ENCODE measurements at regions not wholly inside any gene's neighbourhood (a gene's known extent, or its start where the extent isn't known, plus 50 kb on each side); places are given as distances from the start of the nearest gene placed in this dataset.
"Not testable (repeated sequence)": the region's sequence is repeated elsewhere in the genome, so short reads cannot be mapped to it uniquely, and the experiment has no call there.

DNA sequence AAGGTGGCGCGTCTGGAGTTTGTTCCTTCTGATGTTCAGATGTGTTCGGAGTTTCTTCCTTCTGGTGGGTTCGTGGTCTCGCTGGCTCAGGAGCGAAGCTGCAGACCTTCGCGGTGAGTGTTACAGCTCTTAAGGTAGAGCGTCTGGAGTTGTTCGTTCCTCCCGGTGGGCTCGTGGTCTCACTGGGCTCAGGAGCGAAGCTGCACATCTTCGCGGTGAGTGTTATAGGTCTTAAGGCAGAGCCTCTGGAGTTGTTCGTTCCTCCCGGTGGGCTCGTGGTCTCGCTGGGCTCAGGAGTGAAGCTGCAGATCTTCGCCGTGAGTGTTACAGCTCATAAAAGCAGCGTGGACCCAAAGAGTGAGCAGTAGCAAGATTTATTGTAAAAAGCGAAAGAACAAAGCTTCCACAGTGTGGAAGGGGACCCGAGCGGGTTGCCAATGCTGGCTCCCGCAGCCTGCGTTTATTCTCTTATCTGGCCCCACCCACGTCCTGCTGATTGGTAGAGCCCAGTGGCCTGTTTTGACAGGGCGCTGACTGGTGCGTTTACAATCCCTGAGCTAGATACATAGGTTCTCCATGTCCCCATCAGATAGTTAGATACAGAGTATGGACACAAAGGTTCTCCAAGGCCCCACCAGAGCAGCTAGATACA, 322.5 kb upstream of the KCND2 start:
- DNase-seq (ENCODE audit: low spot score) = not testable (repeated sequence)

DNA sequence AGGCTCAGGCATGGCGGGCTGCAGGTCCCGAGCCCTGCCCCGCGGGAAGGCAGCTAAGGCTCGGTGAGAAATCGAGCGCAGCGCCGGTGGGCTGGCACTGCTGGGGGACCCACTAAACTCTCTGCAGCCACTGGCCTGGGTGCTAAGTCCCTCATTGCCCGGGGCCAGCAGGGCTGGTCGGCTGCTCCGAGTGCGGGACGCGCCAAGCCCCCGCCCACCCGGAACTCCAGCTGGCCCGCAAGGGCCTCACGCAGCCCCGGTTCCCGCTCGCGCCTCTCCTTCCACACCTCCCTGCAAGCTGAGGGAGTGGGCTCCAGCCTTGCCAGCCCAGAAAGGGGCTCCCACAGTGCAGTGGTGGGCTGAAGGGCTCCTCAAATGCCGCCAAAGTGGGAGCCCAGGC, 321.4 kb upstream of the KCND2 start:
- DNase-seq (ENCODE audit: low spot score) = not testable (repeated sequence)

DNA sequence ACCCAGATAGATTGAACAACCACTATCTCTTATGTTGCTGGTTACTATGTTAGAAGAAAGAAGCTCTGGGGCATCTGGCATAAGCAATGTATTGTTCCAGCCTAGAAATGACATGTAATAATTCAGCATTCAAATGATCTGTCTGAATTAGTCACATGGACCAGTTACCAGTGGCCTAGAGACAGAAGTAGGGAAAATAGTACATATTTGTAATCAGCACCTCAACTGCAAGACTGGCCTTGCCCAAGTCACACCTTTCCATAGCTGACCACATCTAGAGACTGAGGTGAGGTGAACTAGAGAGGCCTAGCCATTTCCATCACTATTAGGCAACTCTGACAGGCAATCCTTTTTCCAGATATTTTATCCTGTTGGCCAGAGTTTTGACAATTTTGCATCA, 315.6 kb upstream of the KCND2 start:
- DNase-seq (ENCODE audit: low spot score) = no peak

DNA sequence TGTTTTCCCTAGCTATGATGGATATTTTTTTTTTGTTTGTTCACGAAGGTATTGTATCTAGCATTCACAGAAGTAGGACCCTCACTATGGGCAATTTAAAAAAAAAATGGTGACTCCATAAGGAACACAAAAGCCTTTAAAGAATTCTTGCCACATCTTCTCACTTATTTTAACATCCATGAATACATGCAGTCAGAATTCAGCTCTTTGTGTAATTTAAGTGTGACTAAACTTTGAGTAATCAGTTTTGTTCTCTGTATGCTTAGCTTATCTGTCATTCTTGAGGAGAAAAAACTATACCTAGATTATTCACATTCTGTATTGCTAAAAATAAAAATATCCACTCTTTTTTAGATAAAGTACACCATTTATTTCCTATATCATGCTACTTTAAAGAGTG, 313.2 kb upstream of the KCND2 start:
- no peak for DNase-seq (ENCODE audit: low spot score)

DNA sequence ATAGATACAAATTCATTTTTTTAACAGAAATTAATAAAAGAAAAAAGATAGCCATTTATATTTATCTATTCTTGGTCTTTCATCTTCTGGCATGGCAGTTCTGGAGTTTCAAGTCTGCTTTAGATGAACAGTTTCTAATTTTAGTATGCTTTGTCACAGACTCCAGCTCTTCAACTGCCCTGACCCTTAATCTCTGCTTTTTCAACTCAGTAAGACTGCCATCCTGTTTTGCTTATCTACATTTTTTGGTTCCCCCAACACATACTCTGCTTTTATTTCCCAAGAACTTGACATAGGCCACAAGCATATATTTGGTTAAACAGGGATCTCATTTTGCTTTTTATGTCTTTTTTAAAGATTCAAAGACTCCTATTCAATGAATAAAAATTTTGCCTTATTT, 309.3 kb upstream of the KCND2 start:
- DNase-seq (ENCODE audit: low spot score) = no peak

DNA sequence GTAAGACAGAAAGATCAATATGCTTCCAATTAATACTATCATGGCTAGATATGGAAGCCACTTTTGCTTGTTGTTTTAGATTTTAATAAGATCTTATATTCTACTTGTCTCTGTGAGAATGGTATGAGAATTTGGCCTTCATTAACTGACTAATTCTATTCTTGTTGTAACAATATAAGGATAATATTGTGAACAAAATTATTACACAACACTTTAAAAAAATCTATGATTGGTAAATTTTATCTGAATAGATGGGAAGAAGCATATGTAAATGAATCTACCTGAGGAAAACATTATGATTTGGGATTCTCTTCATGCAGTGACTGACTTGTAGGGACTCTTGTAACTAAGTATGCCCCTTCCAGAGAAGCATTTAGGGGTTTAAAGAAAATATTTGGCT, 308.9 kb upstream of the KCND2 start:
- no peak for DNase-seq (ENCODE audit: low spot score)

DNA sequence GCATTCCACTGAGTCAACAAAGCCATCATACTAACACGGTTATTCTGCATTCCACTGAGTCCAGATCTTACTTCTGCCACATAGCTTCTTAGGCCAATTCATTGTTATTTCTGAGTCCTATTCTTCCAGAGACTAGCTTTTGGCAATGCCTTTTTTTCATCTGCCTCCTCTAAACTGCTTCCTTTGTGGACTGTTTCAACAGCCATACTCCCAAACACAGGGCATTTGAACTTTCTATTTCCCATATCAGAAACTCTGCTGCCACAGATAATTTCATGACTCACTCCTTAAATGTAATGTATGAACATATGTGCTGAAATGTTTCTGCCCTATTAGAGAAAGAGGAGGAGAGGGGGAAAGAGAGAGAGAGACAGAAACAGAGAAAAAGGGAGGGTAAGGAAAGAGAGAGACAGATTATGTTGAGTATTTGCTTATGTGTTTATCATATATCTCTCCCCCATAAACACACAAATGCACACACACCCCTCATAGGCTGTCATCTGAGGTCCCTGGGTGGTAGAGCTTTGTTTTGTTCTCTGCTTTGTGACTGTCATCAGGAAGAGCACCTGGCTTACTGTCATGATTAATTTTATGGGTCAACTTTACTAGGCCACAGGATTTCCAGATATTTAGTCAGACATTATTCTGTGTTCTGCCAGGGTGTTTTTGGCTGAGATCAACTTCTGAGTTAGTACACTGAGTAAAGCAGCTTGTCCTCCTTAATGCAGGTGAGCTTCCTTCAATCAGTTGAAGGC, 308.0 kb upstream of the KCND2 start:
- no peak for DNase-seq (ENCODE audit: low spot score)

DNA sequence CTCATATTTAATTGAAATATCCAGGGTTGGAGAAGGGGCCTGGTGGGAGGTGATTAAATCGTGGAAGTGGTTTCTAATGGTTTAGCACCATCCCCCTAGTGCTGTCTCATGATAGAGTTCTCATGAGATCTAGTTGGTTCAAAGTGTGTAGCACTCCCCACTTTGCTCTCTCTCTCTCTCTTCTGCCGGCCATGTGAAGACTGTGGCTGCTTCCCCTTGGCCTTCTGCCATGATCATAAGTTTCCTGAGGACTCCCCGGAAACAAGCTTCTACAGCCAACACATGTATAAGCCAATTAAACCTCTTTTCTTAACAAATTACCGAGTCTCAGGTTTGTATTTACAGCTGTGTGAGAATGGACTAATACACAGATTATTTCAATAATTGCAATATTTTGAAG, 305.8 kb upstream of the KCND2 start:
- no peak for DNase-seq (ENCODE audit: low spot score)

DNA sequence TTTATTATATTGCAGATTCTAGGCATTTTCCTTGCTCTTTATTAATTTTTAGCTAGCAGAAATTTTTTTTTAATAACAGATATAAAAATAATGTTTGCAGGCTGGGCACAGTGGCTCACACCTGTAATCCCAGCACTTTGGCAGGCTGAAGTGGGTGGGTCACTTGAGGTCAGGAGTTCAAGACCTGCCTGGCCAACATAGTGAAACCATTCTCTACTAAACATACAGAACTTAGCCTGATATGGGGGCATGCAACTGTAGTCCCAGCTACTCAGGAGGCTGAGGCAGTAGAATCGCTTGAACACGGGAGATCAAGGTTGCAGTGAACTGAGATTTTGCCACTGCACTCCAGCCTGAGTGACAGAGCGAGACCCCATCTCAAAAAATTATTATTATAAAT, 304.6 kb upstream of the KCND2 start:
- DNase-seq (ENCODE audit: low spot score) = not testable (repeated sequence)

DNA sequence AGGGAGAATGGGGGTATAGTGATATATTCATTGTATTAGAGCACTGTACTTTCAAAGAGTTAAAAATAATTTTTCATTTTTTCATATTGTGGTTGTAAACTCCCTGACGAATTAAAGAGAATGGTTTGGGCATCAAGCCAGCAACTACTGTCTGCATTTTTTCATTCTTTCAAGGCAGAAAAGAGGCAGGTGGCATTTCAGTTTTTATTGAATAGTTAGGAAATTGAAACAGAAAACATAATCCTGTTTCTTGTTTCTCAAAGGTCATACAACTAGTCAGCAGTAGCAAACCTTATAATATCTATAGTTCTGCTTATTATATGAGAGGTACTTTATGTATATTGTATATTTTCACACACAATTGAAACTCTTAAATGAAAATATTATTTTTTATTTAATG, 303.9 kb upstream of the KCND2 start:
- DNase-seq (ENCODE audit: low spot score) = no peak

DNA sequence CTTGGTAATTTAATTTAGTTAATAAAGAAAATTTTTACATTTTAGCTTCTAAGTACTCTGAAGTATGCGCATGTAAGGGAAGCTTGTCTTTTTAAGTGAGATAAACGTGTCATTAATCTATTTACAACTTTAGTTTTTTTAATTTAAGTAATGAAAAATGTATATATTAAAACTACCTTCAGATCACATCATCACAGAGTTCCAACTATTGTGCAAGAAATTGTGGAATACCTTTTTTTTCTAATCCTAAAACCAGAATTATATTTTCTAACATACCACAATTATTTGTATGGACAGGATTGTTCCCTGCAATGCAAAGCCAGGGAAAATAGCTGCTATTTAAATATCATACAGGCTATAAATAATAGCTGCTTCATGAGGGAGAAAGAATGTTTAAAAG, 303.2 kb upstream of the KCND2 start:
- DNase-seq (ENCODE audit: low spot score) = no peak

DNA sequence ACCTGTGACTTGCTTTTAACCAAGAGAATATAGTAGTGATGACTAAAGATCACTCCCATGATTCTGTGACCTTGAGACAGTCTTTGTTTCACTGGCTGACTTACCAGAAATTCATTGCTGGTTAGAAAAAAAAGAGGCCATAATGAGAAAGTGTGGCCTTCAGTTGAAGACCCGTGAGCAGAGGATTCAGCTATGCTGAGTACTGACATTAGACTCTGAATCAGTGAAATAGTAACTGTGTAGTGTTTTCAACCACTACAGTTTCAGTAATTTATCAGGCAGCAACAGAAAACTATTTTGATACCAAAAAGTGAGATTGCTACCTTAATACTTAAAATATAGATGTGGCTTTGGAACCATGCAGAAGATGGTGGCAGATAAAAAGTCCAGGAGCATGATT, 298.0 kb upstream of the KCND2 start:
- no peak for DNase-seq (ENCODE audit: low spot score)

DNA sequence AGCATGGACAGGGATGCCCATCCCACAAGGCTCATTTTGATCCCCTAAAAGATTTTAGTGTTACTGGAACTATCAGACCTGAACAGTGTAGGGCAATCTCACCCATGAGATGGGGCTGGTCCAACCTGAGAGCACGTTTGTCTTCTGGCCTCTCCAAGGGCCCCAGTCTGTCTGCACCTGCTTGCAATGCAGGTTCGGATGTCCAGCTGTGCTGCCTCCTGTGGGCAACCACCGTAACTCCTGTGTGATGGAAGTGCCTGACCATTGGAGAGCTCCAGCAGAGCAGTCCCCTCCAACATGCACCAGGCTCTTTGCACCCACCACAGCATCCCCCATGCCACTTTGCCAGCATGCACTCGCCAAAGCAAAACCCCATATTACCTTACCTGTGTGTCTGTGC, 290.1 kb upstream of the KCND2 start:
- DNase-seq (ENCODE audit: low spot score) = no peak

DNA sequence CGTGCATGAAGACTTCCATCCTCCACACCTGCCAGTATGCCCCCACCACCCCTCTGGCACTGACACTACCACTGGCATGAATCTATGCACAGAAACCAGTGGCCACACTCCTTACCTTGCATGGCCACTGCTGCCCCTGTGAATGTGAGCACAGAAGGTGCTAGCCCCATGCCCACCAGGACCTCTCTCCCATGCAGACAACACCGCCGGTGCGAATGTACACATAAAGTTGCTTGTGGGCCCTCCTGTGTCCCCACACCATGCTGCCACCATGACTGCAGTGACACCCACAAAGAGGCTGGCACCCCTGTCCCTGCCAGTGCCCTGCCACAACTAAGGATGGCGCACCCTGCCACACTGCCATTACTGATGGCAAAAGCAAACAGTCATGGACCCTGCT, 289.5 kb upstream of the KCND2 start:
- no peak for DNase-seq (ENCODE audit: low spot score)

DNA sequence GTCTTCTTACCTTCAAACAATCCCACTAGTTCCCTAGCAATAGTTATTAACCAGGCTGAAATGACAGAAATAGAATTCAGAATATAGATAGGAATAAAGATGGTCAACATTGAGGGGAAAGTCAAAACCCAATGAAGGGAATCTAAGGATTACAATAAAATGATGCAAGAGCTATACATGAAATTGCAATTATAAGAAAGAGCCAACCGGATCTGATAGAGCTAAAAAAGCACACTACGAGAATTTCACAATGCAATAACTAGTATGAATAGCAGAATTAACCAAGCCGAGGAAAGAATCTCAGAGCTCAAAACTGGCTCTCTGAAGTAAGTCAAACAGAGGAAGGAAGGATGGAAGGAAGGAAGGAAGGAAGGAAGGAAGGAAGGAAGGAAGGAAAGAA, 288.7 kb upstream of the KCND2 start:
- no peak for DNase-seq (ENCODE audit: low spot score)

DNA sequence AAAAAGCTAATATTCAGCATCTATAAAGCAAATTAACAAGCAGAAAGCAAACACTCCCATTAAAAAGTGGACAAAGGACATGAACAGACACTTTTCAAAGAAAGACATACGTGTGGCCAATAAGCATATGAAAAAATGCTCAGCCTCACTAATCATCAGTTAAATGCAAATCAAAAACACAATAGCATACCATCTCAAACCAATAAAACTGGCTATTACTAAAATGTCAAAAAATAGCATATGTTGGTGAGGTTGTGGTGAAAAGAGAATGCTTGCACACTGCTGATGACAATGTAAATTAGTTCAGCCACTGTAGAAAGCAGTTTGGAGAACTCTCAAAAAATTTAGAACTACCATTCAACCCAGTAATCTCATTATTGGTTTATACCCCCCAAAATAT, 284.6 kb upstream of the KCND2 start:
- no peak for DNase-seq (ENCODE audit: low spot score)

DNA sequence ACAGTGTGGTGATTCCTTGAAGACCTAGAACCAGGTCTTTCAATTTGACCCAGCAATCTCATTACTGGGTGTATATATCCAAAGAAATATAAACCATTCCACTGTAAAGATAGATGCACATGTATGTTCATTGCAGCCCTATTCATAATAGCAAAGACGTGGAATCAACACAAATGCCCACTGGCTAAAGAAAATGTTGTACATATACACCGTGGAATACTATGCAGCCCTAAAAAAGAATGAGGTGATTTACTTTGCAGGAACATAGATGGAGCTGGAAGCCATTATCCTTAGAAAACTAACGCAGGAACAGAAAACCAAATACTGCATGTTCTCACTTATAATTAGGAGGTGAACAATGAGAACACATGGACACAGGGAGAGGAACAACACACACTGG, 278.0 kb upstream of the KCND2 start:
- DNase-seq (ENCODE audit: low spot score) = no peak

DNA sequence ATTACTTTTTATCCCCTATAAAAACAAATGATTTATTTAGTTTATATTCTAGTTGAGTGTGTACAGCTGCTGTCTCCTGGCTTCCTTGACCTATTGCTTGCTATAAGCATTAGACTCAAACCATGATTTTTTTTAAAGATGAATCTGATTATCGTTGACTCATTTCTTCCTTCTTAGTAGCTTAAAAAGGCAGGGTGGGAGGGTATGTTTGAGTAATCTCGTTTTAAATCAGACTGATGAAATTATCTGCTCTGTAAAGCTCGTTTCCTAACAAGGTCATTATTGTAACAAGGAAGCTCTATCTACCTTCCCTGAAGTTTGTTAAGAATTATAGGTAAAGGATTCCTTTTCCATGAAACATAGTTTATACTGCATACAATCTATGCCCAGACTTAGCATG, 276.3 kb upstream of the KCND2 start:
- no peak for DNase-seq (ENCODE audit: low spot score)

DNA sequence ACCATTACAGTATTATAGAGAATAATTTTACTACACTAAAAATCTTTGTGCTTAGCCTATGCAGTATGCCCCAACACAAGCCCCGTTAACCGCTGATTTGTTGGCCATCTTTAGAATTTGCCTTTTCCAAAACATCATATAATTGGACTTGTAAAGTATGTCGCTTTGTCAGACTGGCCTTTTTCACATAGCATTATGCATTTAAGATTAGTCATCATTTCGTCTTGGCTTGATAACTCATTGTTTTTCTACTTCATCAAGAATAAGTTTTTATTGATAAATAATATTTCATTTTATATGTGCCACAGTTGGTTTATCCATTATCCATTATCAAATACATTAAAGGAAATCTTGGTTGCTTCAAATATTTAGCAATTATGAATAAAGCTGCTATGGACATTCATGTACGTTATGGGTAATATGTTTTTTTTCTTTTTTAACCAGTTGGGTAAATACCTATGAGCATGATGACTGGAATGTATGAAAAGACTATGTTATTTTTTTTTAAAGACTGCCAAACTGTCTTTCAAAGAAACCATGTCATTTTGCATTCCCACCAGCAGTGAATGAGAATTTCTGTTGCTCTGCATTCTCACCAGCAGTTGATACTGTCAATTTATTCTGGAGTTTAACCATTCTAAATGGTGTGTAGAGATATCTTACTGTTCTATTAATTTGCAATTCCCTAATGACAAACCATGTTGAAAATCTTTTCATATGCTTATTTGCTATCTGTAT, 273.1 kb upstream of the KCND2 start:
- no peak for DNase-seq (ENCODE audit: low spot score)

DNA sequence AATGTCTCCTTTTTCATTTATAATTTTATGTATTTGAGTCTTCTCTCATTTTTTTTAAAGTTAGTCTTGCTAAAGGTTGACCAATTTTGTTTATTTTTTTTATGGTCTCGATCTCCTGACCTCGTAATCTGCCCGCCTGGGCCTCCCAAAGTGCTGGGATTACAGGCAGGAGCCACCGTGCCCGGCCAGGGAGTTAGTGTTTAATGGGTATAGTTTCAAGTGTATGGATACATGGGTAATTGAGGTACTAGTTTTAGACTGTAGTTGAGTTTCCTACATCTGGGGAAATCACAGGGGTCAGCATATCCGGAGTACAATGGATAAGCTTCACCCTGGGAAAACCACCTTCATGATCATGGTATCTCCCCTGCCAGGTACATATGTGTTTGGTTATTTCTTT, 267.3 kb upstream of the KCND2 start:
- no peak for DNase-seq (ENCODE audit: low spot score)

DNA sequence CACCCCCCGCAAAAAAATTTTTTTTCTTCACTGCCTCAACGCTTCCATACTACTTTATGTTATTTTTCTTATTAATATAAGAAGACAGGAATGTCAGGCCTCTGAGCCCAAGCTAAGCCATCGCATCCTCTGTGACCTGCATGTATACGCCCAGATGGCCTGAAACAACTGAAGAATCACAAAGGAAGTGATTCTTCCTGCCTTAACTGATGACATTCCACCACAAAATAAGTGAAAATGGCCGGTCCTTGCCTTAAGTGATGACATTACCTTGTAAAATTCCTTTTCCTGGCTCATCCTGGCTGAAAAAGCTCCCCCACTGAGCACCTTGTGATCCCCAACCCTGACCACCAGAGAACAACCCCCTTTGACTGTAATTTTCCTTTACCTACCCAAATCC, 258.7 kb upstream of the KCND2 start:
- DNase-seq (ENCODE audit: low spot score) = not testable (repeated sequence)

DNA sequence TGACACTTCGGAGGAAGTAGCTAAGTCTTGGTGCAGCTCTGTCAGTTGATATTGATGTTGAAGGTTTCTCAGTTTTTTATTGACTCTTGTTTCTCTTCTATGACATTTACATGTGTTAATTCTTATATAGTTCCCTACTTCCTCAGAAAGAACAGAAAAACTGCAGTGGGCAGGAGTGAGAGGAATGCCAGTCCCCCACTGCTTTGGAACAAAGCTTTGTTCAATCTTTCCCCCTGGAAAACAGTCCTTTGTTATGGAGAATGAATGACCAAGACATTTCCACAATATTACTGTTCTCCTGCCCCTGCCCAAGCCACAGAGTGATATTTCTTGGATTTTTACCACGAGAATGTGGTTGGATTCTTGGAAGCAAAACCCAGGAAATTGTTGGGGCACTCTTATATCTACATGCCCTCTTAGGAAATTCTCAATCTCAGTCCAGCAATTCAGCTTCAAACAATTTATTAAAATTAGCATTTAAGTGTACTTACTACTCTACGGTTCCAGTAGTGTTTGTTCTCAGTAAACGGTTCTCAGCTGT, 258.0 kb upstream of the KCND2 start:
- no peak for DNase-seq (ENCODE audit: low spot score)

DNA sequence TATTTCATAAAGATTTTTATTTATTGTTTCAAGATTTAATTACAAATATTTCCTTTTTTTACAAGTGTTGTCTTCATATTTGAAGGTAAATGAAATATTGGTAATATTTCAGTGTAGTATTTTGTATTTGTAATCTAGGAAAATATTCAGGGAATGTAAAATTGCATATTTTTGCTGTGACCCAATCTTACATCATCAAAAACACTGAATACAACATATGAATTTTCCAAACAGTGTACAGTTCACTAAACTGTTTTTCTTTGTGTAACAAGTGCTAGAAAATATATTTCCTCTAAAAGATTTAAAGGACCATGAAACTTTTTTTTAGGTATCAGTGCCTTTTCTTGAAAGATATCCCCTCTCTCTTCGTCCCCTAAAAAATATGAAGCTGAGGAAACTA, 251.9 kb upstream of the KCND2 start:
- DNase-seq (ENCODE audit: low spot score) = no peak

All from HuH-7 (cell line).